Activated gamma-delta T cell treated with Interleukin-2 at 50 U/mL for 16 hours (primary cell): ENCODE measurements at regions not wholly inside any gene's neighbourhood (a gene's known extent, or its start where the extent isn't known, plus 50 kb on each side); places are given as distances from the start of the nearest gene placed in this dataset.
"Not testable (repeated sequence)": the region's sequence is repeated elsewhere in the genome, so short reads cannot be mapped to it uniquely, and the experiment has no call there.

Experiments used
- DNase-seq: peaks from one replicate; pipeline ENCODE4 v3.0.0-alpha.2; 2020

- no peak for DNase-seq
Measured at GRCh38 chr22:22168941-22169867, 75.4 kb upstream of the VPREB1 start.

GRCh38 chr22:22168190-22168940 is 76.2 kb upstream of the VPREB1 start:
- DNase-seq, result no peak

GRCh38 chr22:22167791-22168189 is 76.8 kb upstream of the VPREB1 start:
- no peak for DNase-seq

GRCh38 chr22:22166941-22167713 is 77.5 kb upstream of the VPREB1 start:
- DNase-seq, result no peak

GRCh38 chr22:22165936-22166710 is 78.5 kb upstream of the VPREB1 start:
- DNase-seq, result no peak

GRCh38 chr22:22164541-22165272 is 79.9 kb upstream of the VPREB1 start:
- DNase-seq, result no peak

GRCh38 chr22:22161924-22162851 is 82.4 kb upstream of the VPREB1 start:
- no peak for DNase-seq

- DNase-seq, result not testable (repeated sequence)
Measured at GRCh38 chr22:22160768-22161167, 83.8 kb upstream of the VPREB1 start.

- DNase-seq, result no peak
Measured at GRCh38 chr22:22159384-22159783, 85.2 kb upstream of the VPREB1 start.

GRCh38 chr22:22158965-22159364 is 85.6 kb upstream of the VPREB1 start:
- DNase-seq, result no peak

GRCh38 chr22:22158207-22158816 is 86.3 kb upstream of the VPREB1 start:
- DNase-seq, result no peak

GRCh38 chr22:22157348-22157725 is 87.2 kb upstream of the VPREB1 start:
- DNase-seq, result no peak

- peak; percentile 51 for DNase-seq
Measured at GRCh38 chr22:22156716-22157347, 87.8 kb upstream of the VPREB1 start.

GRCh38 chr22:22156348-22156715 is 88.3 kb upstream of the VPREB1 start:
- DNase-seq, result no peak

- DNase-seq, result no peak
Measured at GRCh38 chr22:22155607-22156006, 89.0 kb upstream of the VPREB1 start.

- no peak for DNase-seq
Measured at GRCh38 chr22:22155146-22155545, 89.4 kb upstream of the VPREB1 start.

GRCh38 chr22:22154040-22154439 is 90.5 kb upstream of the VPREB1 start:
- no peak for DNase-seq

GRCh38 chr22:22151308-22151707 is 93.3 kb upstream of the VPREB1 start:
- DNase-seq, result no peak

- DNase-seq, result no peak
Measured at GRCh38 chr22:22150457-22150856, 94.1 kb upstream of the VPREB1 start.

GRCh38 chr22:22148905-22149304 is 95.7 kb upstream of the VPREB1 start:
- DNase-seq, result no peak
